ENCODE measurements at regions not wholly inside any gene's neighbourhood (a gene's known extent, or its start where the extent isn't known, plus 50 kb on each side); places are given as distances from the start of the nearest gene placed in this dataset.
A peak's percentile ranks its signal among the peaks of the same experiment; 100 is the strongest.

DNA sequence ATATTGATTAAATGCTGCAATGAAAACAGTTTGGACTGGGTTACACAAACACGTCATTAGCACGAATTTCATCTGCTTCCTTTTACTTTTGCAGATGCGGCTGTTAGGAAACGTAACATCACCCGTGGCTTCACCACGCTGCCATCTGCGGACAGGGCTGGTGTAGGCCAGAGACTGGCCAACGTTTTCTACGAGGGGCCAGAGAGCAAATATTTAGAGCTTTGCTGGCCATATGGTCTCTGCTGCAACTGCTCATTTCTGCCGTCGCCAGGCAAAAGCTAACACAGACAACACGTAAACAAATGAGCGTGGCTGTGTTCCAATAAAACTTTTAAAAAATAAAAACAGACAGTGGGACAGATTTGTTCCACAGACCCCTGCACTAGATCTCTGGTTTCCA is 96.6 kb downstream of the ENGASE start:
- TF ChIP-seq, protein P1, sequence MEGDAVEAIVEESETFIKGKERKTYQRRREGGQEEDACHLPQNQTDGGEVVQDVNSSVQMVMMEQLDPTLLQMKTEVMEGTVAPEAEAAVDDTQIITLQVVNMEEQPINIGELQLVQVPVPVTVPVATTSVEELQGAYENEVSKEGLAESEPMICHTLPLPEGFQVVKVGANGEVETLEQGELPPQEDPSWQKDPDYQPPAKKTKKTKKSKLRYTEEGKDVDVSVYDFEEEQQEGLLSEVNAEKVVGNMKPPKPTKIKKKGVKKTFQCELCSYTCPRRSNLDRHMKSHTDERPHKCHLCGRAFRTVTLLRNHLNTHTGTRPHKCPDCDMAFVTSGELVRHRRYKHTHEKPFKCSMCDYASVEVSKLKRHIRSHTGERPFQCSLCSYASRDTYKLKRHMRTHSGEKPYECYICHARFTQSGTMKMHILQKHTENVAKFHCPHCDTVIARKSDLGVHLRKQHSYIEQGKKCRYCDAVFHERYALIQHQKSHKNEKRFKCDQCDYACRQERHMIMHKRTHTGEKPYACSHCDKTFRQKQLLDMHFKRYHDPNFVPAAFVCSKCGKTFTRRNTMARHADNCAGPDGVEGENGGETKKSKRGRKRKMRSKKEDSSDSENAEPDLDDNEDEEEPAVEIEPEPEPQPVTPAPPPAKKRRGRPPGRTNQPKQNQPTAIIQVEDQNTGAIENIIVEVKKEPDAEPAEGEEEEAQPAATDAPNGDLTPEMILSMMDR (conservative IDR thresholded peaks at IDR 0.05; ENCODE audit: low read depth, low read length) = no peak
- no peak for DNase-seq (ENCODE audit: low read depth)
- no peak overlapping the region for H3K4me3 ChIP-seq (ENCODE audit: low read depth, low read length)

DNA sequence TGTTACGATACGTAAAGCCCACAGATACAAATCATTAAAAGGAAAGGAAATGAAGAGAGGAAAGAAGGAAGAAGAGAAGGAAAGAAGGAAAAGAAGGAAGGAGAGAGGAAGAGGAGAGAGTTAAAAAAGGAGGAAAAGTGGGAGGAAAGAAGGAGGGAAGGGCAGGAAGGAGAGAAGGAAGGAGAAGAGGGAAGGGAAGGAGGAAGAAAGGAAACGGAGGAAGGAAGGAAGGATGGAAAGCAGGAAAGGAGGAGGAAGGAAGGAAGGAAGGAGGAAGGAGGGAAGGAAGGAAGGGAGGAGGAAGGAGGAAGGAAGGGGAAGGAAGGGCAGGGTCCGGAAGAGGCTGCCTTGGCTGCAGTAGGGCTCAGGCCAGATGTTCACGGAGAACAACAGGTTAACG is 95.2 kb downstream of the ENGASE start:
- H3K4me3 ChIP-seq (ENCODE audit: low read depth, low read length) = no peak overlapping the region
- TF ChIP-seq, protein P1 (conservative IDR thresholded peaks at IDR 0.05; ENCODE audit: low read depth, low read length) = no peak
- DNase-seq (ENCODE audit: low read depth) = no peak

DNA sequence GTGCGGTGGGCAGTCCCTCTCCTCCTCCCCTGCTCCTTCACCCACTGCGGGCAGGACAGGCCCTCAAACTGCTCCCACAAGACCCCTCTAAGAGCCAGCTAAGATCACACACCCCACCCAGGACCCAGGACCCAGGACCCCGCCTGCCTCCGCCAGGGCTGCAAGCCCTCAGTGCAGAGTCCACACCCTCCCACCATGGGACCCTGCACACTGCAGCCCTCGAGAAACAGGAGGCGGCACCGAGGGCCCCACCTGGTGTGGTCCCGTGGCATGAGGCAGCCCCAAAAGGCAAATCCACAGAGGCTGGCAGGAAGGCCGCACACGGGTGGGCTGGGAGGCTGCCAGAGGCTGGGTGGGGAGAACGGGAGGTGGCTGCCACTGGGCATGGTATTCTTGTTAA is 94.7 kb downstream of the ENGASE start:
- DNase-seq (ENCODE audit: low read depth) = no peak
- TF ChIP-seq, protein P1 (conservative IDR thresholded peaks at IDR 0.05; ENCODE audit: low read depth, low read length) = no peak

DNA sequence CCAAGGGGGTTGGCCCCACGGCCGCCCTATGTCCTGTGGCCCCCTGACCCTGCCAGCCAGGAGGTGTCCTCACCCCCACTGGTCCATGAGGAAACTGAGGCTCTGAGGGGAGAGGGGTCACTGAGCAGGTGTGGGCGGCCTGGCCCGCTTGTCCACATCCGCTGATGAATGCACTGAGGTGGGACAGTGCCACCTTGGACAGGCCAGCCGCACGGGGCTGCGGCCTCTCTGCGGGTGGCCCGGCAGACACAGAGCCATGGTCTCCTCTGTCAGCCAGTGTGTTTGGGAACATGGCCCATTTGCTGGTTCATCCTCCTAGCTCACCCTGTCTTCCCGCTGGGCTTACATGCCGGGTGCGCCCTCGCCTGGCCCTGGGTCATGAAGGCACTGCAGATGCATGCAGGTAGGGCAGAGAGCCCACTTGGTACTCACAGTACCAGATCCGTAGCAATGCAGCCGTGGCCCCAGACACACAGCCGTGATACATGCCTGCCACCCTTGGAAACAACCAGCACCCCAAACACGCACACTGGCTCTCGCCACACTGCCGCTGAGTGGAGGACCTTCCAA is 93.9 kb downstream of the ENGASE start:
- no peak for DNase-seq (ENCODE audit: low read depth)
- TF ChIP-seq, protein P1 (conservative IDR thresholded peaks at IDR 0.05; ENCODE audit: low read depth, low read length) = peak; percentile 18
- H3K4me3 ChIP-seq (ENCODE audit: low read depth, low read length) = no peak overlapping the region

More for the DNA sequence above, 94.7 kb downstream of the ENGASE start:
- H3K4me3 ChIP-seq (ENCODE audit: low read depth, low read length) = no peak overlapping the region

DNA sequence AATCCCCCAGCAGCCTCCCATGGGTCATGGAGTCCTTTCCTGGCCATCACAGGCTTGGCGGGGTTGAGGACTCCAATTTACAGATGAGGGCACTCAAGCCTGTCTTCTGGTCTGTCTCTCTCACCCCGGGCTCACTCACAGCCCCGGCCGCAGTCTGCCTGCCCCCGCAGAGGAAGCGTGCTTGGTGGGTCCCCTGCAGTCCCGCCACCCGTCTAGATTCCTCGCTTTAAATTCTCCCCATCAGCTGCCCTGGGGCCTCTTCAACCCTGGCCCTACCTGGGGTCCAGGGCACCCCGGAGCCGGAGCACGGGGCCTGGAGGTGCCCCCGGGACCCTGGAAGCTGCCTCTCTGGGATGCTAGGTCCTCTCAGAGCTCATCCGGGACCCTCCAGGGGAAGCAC is 92.9 kb downstream of the ENGASE start:
- no peak overlapping the region for H3K4me3 ChIP-seq (ENCODE audit: low read depth, low read length)
- TF ChIP-seq, protein P1 (conservative IDR thresholded peaks at IDR 0.05; ENCODE audit: low read depth, low read length) = no peak
- DNase-seq (ENCODE audit: low read depth) = no peak

DNA sequence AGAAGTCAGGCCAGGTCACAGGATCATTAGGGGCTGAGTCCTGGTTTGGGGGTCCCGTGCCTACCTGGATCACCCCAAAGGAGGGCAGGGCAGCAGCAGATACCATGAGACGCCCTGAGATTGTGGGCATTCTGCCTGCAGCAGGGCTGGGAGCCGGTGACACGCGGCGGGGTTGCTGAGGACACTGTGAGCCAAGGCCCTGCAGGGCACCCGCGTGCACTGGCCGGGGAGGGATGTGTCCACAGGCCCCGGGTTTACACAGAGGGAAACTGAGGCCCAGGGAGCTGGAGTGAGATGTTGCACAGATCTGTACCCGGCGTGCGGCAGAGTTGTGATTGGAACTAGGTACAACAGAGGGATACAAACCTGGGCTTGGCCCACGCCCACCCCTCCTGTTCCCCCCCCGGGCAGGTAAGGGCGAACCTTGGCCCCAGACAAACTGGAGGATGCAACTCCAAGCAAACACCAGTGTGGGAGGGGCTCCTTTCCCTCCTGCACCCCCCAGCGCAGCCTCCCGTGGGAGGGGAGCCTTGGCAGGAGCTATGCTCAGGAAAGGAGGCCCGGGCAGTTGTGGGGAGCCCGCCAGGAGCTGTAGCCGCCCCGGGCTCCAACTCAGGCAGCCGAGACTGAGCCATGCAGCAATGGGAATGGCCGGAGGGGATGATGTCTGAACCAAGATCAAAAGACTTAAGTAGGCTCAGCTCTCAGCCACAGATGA is 91.3 kb downstream of the ENGASE start:
- no peak for DNase-seq (ENCODE audit: low read depth)
- TF ChIP-seq, protein P1 (conservative IDR thresholded peaks at IDR 0.05; ENCODE audit: low read depth, low read length) = no peak
- no peak overlapping the region for H3K4me3 ChIP-seq (ENCODE audit: low read depth, low read length)

Measured in epithelial cell of proximal tubule (primary cell).